ENCODE measurements at regions not wholly inside any gene's neighbourhood (a gene's known extent, or its start where the extent isn't known, plus 50 kb on each side); places are given as distances from the start of the nearest gene placed in this dataset.

- TF ChIP-seq CTCF (IDR thresholded peaks at IDR 0.05) (no peak), EZH2 (IDR thresholded peaks at IDR 0.05; ENCODE audit: borderline replicate concordance, insufficient read depth, low read depth, low read length, poor library complexity, severe bottlenecking) (no peak)
Measured at GRCh38 chr5:154131817-154132216, 58.7 kb upstream of the GALNT10 start.

All from B cell (primary cell).